Activated naive CD8-positive, alpha-beta T cell treated with anti-CD3 and anti-CD28 coated beads, Interleukin-2, amount 10 ng/mL, durations not matched to agents 7 days and 5 days (primary cell): ENCODE measurements at regions not wholly inside any gene's neighbourhood (a gene's known extent, or its start where the extent isn't known, plus 50 kb on each side); places are given as distances from the start of the nearest gene placed in this dataset.
"Not testable (repeated sequence)": the region's sequence is repeated elsewhere in the genome, so short reads cannot be mapped to it uniquely, and the experiment has no call there.

Experiments used
- ATAC-seq: fragments of 150-1000 bp; cut with Tn5 transposase; one replicate; pipeline ENCODE4 v1.10.0; 2021; ENCODE audit warnings: low read depth, moderate library complexity
- POLR2A ChIA-PET: fragments of 350-600 bp; sonication (Branson Sonifier 250); formaldehyde crosslinking; loops from one replicate; lab custom pipeline; 2021; ENCODE audit warnings: antibody characterized with exemption; lab: Charles Lee
- DNase-seq: peaks from one replicate; pipeline ENCODE4 v3.0.0; 2021
- H3K27ac Mint-ChIP-seq: one replicate; pipeline ENCODE4 v1.8.0; 2022; ENCODE audit warnings: mild to moderate bottlenecking, mixed read lengths
- H3K27me3 Mint-ChIP-seq: one replicate; pipeline ENCODE4 v1.8.0; 2022; ENCODE audit warnings: mild to moderate bottlenecking, moderate library complexity, mixed read lengths
- H3K36me3 Mint-ChIP-seq: one replicate; pipeline ENCODE4 v1.8.0; 2021; ENCODE audit warnings: mild to moderate bottlenecking, mixed read lengths
- H3K4me1 Mint-ChIP-seq: one replicate; pipeline ENCODE4 v1.8.0; 2021; ENCODE audit warnings: mixed read lengths
- H3K4me3 Mint-ChIP-seq: one replicate; pipeline ENCODE4 v1.8.0; 2022; ENCODE audit warnings: mild to moderate bottlenecking, moderate library complexity, mixed read lengths
- H3K9me3 Mint-ChIP-seq: one replicate; pipeline ENCODE4 v1.8.0; 2021; ENCODE audit warnings: mixed read lengths

DNA sequence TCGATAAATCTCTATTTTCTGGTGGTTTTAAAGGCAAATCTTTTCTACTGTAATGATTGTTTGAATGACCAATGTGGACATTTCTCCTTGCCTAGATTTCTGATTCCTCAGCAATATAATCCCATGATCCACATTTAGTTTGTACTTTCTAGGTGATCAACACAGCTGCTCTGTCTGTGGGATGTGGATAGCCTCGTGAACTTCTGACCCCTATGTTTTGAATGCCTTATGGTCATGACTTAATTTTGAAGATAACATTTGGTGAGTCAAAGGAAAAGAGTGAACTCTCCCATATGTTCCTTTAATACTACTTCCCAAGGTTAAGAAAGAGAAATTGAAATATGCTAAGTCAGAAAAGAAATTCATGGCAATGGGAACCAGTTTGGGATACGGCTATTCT lies 147.5 kb downstream of the CAVIN4 start:
- H3K36me3 Mint-ChIP-seq, result no peaks in the 10 kb centered on the region
- DNase-seq (no peak), ATAC-seq (no peak)
- POLR2A ChIA-PET, result no interaction called here
- H3K27me3 Mint-ChIP-seq, result no peaks in the 10 kb centered on the region
- H3K27ac Mint-ChIP-seq, result no peak overlapping the region
- H3K9me3 Mint-ChIP-seq, result no peaks in the 10 kb centered on the region
- no peaks in the 10 kb centered on the region for H3K4me1 Mint-ChIP-seq
- H3K4me3 Mint-ChIP-seq, result no peak overlapping the region

DNA sequence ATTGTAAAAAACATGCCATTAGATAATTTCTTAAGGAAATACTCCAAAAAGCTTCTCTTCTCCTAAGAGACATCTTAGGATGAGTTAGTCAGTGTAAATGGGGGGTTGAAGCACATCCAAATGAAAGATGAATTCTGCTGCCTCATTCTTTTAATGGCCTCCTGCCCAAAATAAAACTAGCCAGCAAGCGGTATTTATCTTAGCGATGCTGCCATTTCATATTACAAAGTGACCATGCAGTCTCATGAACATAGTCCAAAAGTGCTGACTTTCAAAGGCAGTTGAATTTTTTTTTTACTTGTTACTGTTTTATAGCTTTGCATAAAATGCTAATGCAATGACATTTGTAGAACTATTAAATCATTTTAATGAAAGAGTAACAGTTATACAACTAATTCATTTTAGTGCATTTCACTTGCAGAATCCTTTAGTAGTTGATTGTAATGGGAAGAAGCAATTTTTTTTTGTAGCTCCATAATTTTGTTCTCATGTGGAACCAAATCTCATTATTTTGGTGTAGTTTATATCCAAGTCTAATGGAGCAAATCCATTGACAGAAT lies 151.5 kb downstream of the CAVIN4 start:
- H3K27me3 Mint-ChIP-seq, result no peaks in the 10 kb centered on the region
- no peaks in the 10 kb centered on the region for H3K36me3 Mint-ChIP-seq
- H3K4me1 Mint-ChIP-seq, result no peaks in the 10 kb centered on the region
- H3K4me3 Mint-ChIP-seq, result no peak overlapping the region
- no peaks in the 10 kb centered on the region for H3K9me3 Mint-ChIP-seq
- no peak for ATAC-seq
- DNase-seq, result no peak
- no peak overlapping the region for H3K27ac Mint-ChIP-seq
- POLR2A ChIA-PET, result no interaction called here

DNA sequence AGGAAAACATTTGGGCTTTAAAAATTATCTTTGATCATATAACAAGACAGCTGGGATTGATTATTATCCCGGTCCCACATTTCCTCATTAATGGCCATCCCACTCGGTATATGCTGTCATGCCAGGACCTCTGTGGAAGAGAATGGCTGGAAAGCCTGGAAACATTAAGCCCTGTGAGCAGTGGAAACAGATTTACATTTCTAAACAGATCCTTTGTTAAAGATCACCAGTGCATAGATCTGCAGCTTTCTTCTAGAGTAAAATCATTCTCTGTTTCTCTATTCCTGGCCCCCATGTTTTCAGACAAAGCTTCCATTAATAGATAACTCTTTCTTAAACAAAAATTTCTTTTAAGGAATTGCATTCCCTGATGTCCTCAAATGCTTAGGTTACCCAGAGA lies 152.2 kb downstream of the CAVIN4 start:
- no peaks in the 10 kb centered on the region for H3K4me1 Mint-ChIP-seq
- POLR2A ChIA-PET, result no interaction called here
- H3K27ac Mint-ChIP-seq, result no peak overlapping the region
- H3K36me3 Mint-ChIP-seq, result no peaks in the 10 kb centered on the region
- no peak overlapping the region for H3K4me3 Mint-ChIP-seq
- no peak for ATAC-seq
- no peak for DNase-seq
- no peaks in the 10 kb centered on the region for H3K9me3 Mint-ChIP-seq
- H3K27me3 Mint-ChIP-seq, result no peaks in the 10 kb centered on the region

DNA sequence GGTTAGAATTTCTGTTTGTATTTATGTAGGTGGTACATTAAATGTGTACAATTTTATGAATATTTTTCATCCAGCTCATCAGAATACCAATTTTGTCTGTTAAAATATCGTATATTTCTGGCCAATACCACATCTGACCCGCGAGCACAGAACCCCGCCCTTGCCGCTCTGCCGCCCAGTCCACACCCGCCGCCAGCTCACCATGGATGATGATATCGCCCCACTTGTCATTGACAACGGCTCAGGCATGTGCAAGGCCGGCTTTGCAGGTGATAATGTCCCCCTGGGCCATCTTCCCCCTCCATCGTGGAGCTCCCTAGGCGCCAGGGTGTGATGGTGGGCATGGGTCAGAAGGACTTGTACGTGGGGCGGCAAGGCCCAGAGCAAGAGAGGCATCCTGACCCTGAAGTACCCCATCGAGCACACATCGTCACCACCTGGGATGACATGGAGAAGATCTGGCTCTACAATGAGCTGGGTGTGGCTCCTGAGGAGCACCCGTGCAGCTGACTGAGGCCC lies 153.2 kb downstream of the CAVIN4 start:
- no peaks in the 10 kb centered on the region for H3K9me3 Mint-ChIP-seq
- no peaks in the 10 kb centered on the region for H3K4me1 Mint-ChIP-seq
- no peak overlapping the region for H3K4me3 Mint-ChIP-seq
- H3K27ac Mint-ChIP-seq, result no peak overlapping the region
- POLR2A ChIA-PET, result no interaction called here
- H3K27me3 Mint-ChIP-seq, result no peaks in the 10 kb centered on the region
- no peaks in the 10 kb centered on the region for H3K36me3 Mint-ChIP-seq
- ATAC-seq, result no peak
- DNase-seq, result no peak

DNA sequence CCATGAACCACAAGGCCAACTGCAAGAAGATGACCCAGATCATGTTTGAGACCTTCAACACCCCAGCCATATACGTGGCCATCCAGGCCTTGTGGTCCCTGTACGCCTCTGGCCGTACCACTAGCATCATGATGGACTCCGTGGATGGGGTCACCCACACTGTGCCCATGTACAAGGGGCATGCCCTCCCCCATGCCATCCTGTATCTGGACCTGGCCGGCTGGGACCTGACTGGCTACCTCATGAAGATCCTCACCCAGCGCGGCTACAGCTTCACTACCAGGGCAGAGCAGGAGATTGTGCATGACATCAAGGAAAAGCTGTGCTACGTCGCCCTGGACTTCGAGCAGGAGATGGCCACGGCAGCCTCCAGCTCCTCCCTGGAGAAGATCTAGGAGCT lies 153.7 kb downstream of the CAVIN4 start:
- H3K4me1 Mint-ChIP-seq, result no peaks in the 10 kb centered on the region
- H3K4me3 Mint-ChIP-seq, result no peak overlapping the region
- no peak for DNase-seq
- no peak for ATAC-seq
- no peaks in the 10 kb centered on the region for H3K9me3 Mint-ChIP-seq
- H3K36me3 Mint-ChIP-seq, result no peaks in the 10 kb centered on the region
- no peak overlapping the region for H3K27ac Mint-ChIP-seq
- H3K27me3 Mint-ChIP-seq, result no peaks in the 10 kb centered on the region
- POLR2A ChIA-PET, result no interaction called here

DNA sequence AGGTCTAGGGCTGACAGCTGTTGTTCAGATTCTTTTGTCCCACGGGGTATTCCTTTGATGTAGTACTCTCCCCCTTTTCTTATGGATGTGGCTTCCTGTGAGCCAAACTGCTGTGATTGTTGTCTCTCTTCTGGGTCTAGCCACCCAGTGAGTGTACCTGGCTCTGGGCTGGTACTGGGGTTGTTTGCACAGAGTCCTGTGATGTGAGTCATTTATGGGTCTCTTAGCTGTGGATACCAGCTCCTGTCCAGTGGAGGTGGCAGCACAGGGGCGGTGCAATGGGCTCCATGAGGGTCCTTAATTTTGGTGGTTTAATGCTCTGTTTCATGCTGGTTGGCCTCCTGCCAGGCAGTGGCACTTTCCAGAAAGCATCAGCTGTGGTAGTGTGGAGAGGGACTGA lies 161.3 kb downstream of the CAVIN4 start:
- DNase-seq, result no peak
- H3K27ac Mint-ChIP-seq, result no peak overlapping the region
- no peaks in the 10 kb centered on the region for H3K27me3 Mint-ChIP-seq
- no peaks in the 10 kb centered on the region for H3K36me3 Mint-ChIP-seq
- peaks cover 3% of the 10 kb centered on the region for H3K9me3 Mint-ChIP-seq
- POLR2A ChIA-PET, result no interaction called here
- no peak for ATAC-seq
- H3K4me1 Mint-ChIP-seq, result no peaks in the 10 kb centered on the region
- no peak overlapping the region for H3K4me3 Mint-ChIP-seq

DNA sequence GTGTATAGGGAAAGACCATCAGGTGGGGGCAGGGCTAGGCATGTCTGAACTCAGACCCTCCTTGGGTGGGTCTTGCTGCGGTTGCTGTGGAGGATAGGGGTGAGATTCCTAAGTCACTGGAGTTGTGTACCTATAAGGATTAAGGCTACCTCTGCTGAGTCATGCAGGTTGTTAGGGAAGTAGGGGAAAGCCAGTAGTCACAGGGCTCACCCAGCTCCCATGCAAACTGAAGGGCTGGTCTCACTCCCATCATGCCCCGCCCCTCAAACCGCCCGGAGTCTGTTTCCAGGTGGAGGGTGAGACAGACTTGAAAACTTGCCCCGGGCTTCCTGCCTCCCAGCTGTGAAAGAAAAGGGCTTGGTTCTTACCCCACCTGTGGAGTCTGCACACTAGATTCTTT lies 161.8 kb downstream of the CAVIN4 start:
- DNase-seq (no peak), ATAC-seq (no peak)
- no peaks in the 10 kb centered on the region for H3K4me1 Mint-ChIP-seq
- peaks cover 3% of the 10 kb centered on the region for H3K9me3 Mint-ChIP-seq
- no peaks in the 10 kb centered on the region for H3K36me3 Mint-ChIP-seq
- no peak overlapping the region for H3K27ac Mint-ChIP-seq
- POLR2A ChIA-PET, result no interaction called here
- no peak overlapping the region for H3K4me3 Mint-ChIP-seq
- H3K27me3 Mint-ChIP-seq, result no peaks in the 10 kb centered on the region

DNA sequence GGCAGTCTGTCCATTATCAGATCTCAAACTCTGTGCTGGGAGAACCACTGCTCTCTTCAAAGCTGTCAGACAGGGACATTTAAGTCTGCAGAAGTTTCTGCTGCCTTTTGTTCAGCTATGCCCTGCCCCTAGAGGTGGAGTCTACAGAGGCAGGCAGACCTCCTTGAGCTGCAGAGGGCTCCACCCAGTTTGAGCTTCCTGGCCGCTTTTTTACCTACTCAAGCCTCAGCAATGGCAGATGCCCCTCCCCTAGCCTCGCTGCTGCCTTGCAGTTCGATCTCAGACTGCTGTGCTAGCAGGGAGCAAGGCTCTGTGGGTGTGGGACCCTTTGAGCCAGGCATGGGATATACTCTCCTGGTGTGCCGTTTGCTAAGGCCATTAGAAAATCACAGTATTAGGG lies 171.1 kb downstream of the CAVIN4 start:
- H3K27me3 Mint-ChIP-seq, DNase-seq, H3K4me1 Mint-ChIP-seq, H3K36me3 Mint-ChIP-seq, H3K27ac Mint-ChIP-seq, POLR2A ChIA-PET, H3K9me3 Mint-ChIP-seq, ATAC-seq, H3K4me3 Mint-ChIP-seq: not testable (repeated sequence)

DNA sequence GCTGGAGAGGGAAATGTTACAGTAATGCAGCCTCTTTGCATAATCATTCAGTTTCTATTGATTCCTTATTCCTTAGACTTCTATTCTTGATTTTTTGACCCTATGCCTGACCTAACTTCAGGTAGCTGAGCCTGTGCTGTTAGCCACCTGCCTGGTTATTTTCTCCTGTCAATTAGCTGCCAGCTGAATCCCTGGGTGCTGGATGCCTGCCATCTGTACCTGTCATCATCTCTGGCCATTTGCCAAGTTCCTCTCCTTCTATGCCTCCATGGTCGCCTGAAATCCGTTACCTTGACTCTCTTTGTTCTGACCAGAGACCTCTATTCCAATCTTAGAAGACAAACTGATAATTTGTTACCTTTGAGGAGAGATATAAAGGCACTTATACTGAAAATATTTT lies 178.3 kb downstream of the CAVIN4 start:
- DNase-seq (no peak), ATAC-seq (no peak)
- Mint-ChIP-seq H3K4me3 (no peak overlapping the region), H3K27ac (no peak overlapping the region), H3K4me1 (no peaks in the 10 kb centered on the region), H3K27me3 (no peaks in the 10 kb centered on the region), H3K9me3 (no peaks in the 10 kb centered on the region), H3K36me3 (no peaks in the 10 kb centered on the region)
- POLR2A ChIA-PET, result no interaction called here

DNA sequence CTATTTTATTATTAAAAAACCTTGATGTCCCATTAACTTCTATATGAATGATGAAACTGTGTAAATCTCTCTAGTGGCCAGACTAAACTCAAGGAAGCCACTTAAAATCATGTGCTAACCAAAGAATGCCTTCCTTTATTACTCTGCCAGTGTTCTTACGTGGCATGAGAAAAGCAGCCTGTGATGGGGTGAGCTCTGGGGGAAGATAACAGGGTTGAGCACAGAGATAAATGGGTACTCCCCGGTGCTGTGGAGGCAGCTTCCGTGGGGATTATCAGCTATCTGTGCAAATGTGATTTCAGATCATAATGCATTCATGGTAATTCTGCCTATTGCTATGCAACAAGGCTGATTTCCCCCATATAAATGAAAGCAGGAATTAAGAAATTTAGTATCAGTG lies 181.3 kb downstream of the CAVIN4 start:
- ATAC-seq (no peak), DNase-seq (no peak)
- Mint-ChIP-seq H3K9me3 (peaks cover 2% of the 10 kb centered on the region), H3K4me1 (no peaks in the 10 kb centered on the region), H3K36me3 (no peaks in the 10 kb centered on the region), H3K4me3 (no peak overlapping the region), H3K27ac (no peak overlapping the region), H3K27me3 (no peaks in the 10 kb centered on the region)
- POLR2A ChIA-PET, result no interaction called here

DNA sequence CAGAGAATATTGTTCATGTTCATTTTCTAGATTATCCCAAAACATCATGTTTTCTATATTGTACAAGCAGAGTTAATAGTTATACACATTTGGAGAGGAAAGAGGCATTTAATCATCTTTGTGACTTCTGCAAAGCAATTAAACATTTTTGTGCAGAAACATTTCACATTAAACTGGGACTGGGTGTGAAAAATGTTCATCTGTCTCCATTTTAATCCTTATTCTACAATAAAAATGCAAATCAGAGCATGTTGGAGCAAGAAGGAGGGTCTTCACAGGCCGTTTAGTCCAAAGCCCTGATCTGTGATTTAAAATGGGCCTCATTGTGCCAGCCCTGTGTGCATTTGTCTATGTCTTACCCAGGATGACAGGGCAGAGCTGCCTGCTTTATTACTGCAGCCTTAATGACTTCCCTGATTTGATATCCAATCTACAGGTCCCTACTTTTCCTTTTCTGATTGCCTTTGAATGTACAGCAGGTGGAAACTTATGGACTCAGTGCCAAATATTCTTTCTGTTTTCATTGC lies 183.5 kb downstream of the CAVIN4 start:
- Mint-ChIP-seq H3K27ac (no peak overlapping the region), H3K9me3 (peaks cover 2% of the 10 kb centered on the region), H3K36me3 (no peaks in the 10 kb centered on the region), H3K27me3 (no peaks in the 10 kb centered on the region), H3K4me1 (no peaks in the 10 kb centered on the region), H3K4me3 (no peak overlapping the region)
- DNase-seq (no peak), ATAC-seq (no peak)
- POLR2A ChIA-PET, result no interaction called here

DNA sequence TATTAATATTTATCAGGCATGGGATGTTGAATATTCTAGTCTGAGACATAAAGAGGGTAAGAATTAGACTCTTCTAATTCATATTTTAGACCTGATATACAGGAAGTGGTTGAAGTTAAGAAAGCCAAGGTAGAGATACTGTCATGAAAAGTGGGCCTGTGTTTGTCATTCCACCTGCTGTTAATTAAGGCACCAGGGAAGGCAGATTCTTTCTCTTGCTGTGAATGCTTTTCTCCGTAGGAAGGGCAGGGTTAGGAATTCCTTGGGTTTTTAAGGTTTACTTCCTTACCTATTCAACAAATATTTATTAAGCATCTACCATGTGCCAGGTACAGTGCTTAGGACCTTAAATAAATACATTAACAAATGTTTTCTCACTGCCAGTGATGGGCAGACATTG lies 196.4 kb downstream of the CAVIN4 start:
- POLR2A ChIA-PET, result no interaction called here
- no peak overlapping the region for H3K27ac Mint-ChIP-seq
- H3K4me3 Mint-ChIP-seq, result no peak overlapping the region
- H3K36me3 Mint-ChIP-seq, result no peaks in the 10 kb centered on the region
- no peak for DNase-seq
- no peaks in the 10 kb centered on the region for H3K4me1 Mint-ChIP-seq
- no peak for ATAC-seq
- no peaks in the 10 kb centered on the region for H3K9me3 Mint-ChIP-seq
- no peaks in the 10 kb centered on the region for H3K27me3 Mint-ChIP-seq

DNA sequence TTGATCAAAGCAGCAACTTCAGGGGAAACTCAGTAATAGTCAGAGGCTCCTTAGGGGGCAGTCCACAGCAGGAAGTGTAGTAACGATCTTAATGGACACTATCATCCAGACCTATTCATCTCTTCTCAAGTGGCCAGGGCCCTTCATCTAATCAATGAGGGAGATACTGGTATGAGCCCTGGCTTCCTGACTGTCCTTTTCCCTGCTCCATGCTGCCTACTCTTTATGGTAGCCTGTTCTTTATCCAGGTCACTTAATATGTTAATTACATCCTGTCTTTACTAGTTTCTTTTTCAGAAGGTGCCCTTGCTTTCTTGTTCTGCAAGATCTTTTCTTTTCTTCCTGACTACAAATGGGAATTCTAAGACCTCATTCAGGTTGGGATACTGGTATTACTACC lies 197.1 kb downstream of the CAVIN4 start:
- no peak for DNase-seq
- Mint-ChIP-seq H3K9me3 (no peaks in the 10 kb centered on the region), H3K27ac (no peak overlapping the region), H3K36me3 (no peaks in the 10 kb centered on the region), H3K4me1 (no peaks in the 10 kb centered on the region), H3K4me3 (no peak overlapping the region), H3K27me3 (no peaks in the 10 kb centered on the region)
- POLR2A ChIA-PET, result no interaction called here
- no peak for ATAC-seq

DNA sequence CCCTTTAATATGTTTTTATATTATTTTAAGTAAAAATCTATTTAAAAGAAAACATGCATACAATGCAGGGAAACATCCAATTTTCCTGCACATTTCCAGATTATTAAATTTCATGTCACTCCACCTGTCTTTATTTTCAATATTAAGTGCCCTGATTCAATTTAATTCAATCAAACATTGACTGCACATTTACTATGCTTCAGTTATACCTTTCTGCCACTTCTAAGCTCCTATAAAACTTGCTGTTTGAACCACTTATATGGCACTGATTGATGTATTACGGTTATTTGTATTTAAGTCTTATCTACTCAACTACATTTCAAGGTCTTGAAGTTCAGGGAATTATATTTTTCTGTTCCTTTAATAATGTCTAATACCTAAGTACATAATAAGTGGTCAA lies 198.0 kb downstream of the CAVIN4 start:
- Mint-ChIP-seq H3K9me3 (peaks cover 2% of the 10 kb centered on the region), H3K4me1 (no peaks in the 10 kb centered on the region), H3K27ac (no peak overlapping the region), H3K36me3 (no peaks in the 10 kb centered on the region), H3K27me3 (no peaks in the 10 kb centered on the region), H3K4me3 (no peak overlapping the region)
- DNase-seq (no peak), ATAC-seq (no peak)
- POLR2A ChIA-PET, result no interaction called here

DNA sequence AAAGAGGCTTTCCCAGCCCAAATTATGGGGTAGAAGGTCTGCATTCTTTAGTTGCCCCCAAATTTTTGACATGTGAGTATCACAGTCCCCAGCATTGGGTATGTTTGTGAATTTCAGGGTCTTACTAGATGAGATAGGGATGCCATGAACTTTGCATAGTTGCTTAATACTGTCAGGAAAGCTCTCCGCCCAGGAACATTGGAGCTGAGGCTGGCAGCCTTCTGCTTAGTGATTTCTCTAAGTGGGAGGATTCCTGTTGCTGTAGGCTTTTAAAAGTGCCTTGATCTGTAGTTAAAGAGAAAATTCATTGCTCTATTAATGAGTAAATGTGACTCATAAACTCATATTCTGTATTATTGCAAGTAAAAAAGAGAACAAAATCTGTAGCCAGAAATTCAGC lies 206.9 kb downstream of the CAVIN4 start:
- no peaks in the 10 kb centered on the region for H3K4me1 Mint-ChIP-seq
- DNase-seq, result no peak
- H3K27ac Mint-ChIP-seq, result no peak overlapping the region
- no peak for ATAC-seq
- H3K36me3 Mint-ChIP-seq, result no peaks in the 10 kb centered on the region
- H3K4me3 Mint-ChIP-seq, result no peak overlapping the region
- H3K9me3 Mint-ChIP-seq, result peaks cover 3% of the 10 kb centered on the region
- no peaks in the 10 kb centered on the region for H3K27me3 Mint-ChIP-seq
- POLR2A ChIA-PET, result no interaction called here
